ENCODE measurements at regions not wholly inside any gene's neighbourhood (a gene's known extent, or its start where the extent isn't known, plus 50 kb on each side); places are given as distances from the start of the nearest gene placed in this dataset.

DNA sequence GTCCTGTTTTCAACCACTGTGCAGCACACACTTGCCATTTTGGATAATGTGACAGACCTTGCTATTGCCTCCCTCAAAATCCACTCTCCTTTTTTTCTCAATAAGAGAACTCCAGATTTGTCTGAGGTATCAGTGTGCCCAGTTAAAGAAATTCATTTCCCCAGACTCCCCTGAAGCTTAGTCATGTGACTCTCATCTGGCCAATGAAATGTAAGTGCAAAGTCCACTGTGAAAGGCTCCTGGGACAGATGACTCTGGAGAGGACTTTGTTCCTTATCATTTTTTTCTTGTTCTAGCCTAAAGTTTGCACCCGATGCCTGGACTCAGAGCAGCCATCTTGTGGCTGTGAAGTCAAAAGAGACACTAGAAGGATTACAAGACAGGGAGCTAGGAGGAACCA lies 268.6 kb upstream of the LRTM1 start:
- POLR2A ChIA-PET = no interaction called here
- TF ChIP-seq, protein P1, sequence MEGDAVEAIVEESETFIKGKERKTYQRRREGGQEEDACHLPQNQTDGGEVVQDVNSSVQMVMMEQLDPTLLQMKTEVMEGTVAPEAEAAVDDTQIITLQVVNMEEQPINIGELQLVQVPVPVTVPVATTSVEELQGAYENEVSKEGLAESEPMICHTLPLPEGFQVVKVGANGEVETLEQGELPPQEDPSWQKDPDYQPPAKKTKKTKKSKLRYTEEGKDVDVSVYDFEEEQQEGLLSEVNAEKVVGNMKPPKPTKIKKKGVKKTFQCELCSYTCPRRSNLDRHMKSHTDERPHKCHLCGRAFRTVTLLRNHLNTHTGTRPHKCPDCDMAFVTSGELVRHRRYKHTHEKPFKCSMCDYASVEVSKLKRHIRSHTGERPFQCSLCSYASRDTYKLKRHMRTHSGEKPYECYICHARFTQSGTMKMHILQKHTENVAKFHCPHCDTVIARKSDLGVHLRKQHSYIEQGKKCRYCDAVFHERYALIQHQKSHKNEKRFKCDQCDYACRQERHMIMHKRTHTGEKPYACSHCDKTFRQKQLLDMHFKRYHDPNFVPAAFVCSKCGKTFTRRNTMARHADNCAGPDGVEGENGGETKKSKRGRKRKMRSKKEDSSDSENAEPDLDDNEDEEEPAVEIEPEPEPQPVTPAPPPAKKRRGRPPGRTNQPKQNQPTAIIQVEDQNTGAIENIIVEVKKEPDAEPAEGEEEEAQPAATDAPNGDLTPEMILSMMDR (IDR thresholded peaks at IDR 0.05; ENCODE audit: low read depth, low read length) = no peak
- no peak overlapping the region for H3K4me3 ChIP-seq (ENCODE audit: low read depth, low read length)
- H3K9me3 ChIP-seq (ENCODE audit: control insufficient read depth, insufficient read depth, low read length) = no peaks in the 10 kb centered on the region
- DNase-seq (ENCODE audit: low read depth, low spot score) = no peak
- CTCF ChIA-PET = no interaction called here
- no peak overlapping the region for H3K27ac ChIP-seq (ENCODE audit: low read depth, low read length)
- no peaks in the 10 kb centered on the region for H3K27me3 ChIP-seq (ENCODE audit: control insufficient read depth, insufficient read depth, low read length)

DNA sequence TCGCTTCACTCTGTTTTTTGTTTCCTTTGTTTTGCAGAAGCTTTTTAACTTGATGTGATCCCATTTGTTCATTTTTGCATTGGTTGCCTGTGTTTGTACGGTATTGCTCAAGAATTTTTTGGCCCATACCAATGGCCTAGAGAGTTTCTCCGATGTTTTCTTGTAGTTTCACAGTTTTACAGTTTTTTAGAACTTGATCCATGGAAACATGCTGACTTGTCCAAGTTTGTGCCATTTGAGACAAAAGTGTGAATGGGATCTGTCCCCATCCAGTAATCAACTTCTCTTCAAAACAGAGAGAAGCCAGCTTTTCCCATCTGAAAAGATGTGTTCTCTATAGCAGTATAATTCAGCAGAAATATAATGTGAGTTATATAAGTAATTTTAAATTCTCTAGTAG lies 266.5 kb upstream of the LRTM1 start:
- POLR2A ChIA-PET = no interaction called here
- H3K27ac ChIP-seq (ENCODE audit: low read depth, low read length) = no peak overlapping the region

GRCh38 chr3:55191911-55192775 lies 264.3 kb upstream of the LRTM1 start:
- ChIA-PET POLR2A (interaction anchor here (0.5 to 1.1 kb wide), 5 partner anchors 10 to 154 kb away, joined by 3 to 7 read pairs (median 5); no protein-coding TSS in a partner anchor), CTCF (interaction anchor here (3.0 kb wide), 1 partner anchor 11 kb away, joined by 12 read pairs; no protein-coding TSS in a partner anchor)
- DNase-seq (ENCODE audit: low read depth, low spot score) = peak; percentile 76
- Histone ChIP-seq H3K27ac (ENCODE audit: low read depth, low read length) (peak overlapping the region; percentile 98), H3K9me3 (ENCODE audit: control insufficient read depth, insufficient read depth, low read length) (peaks cover 8% of the 10 kb centered on the region), H3K4me3 (ENCODE audit: low read depth, low read length) (no peak overlapping the region), H3K27me3 (ENCODE audit: control insufficient read depth, insufficient read depth, low read length) (no peaks in the 10 kb centered on the region)
- TF ChIP-seq, protein P1 (IDR thresholded peaks at IDR 0.05; ENCODE audit: low read depth, low read length) = no peak

More for the DNA sequence above, 266.5 kb upstream of the LRTM1 start:
- DNase-seq (ENCODE audit: low read depth, low spot score) = no peak
- H3K27me3 ChIP-seq (ENCODE audit: control insufficient read depth, insufficient read depth, low read length) = no peaks in the 10 kb centered on the region
- no peak overlapping the region for H3K4me3 ChIP-seq (ENCODE audit: low read depth, low read length)
- TF ChIP-seq, protein P1 (IDR thresholded peaks at IDR 0.05; ENCODE audit: low read depth, low read length) = no peak
- no peaks in the 10 kb centered on the region for H3K9me3 ChIP-seq (ENCODE audit: control insufficient read depth, insufficient read depth, low read length)
- CTCF ChIA-PET = no interaction called here

GRCh38 chr3:55190331-55190730 lies 262.5 kb upstream of the LRTM1 start:
- Histone ChIP-seq H3K27me3 (ENCODE audit: control insufficient read depth, insufficient read depth, low read length) (no peaks in the 10 kb centered on the region), H3K4me3 (ENCODE audit: low read depth, low read length) (no peak overlapping the region), H3K27ac (ENCODE audit: low read depth, low read length) (no peak overlapping the region), H3K9me3 (ENCODE audit: control insufficient read depth, insufficient read depth, low read length) (peaks cover 8% of the 10 kb centered on the region)
- POLR2A ChIA-PET = no interaction called here
- TF ChIP-seq, protein P1 (IDR thresholded peaks at IDR 0.05; ENCODE audit: low read depth, low read length) = no peak
- CTCF ChIA-PET = interaction anchor here (1.2 to 3.0 kb wide), 2 partner anchors 9 to 20 kb away, joined by 4 to 12 read pairs; no protein-coding TSS in a partner anchor
- no peak for DNase-seq (ENCODE audit: low read depth, low spot score)

GRCh38 chr3:55189359-55189801 lies 261.5 kb upstream of the LRTM1 start:
- no peak for DNase-seq (ENCODE audit: low read depth, low spot score)
- ChIA-PET POLR2A (no interaction called here), CTCF (no interaction called here)
- TF ChIP-seq, protein P1 (IDR thresholded peaks at IDR 0.05; ENCODE audit: low read depth, low read length) = no peak
- Histone ChIP-seq H3K4me3 (ENCODE audit: low read depth, low read length) (no peak overlapping the region), H3K27me3 (ENCODE audit: control insufficient read depth, insufficient read depth, low read length) (no peaks in the 10 kb centered on the region), H3K9me3 (ENCODE audit: control insufficient read depth, insufficient read depth, low read length) (peaks cover 8% of the 10 kb centered on the region), H3K27ac (ENCODE audit: low read depth, low read length) (no peak overlapping the region)
